Stomach (tissue), 8 donors: ENCODE measurements at regions not wholly inside any gene's neighbourhood (a gene's known extent, or its start where the extent isn't known, plus 50 kb on each side); places are given as distances from the start of the nearest gene placed in this dataset.

Source experiments
- DNase-seq, 2 donors: peaks; one replicate each; pipeline versions ENCODE4 v3.0.0 to v3.0.0-alpha.2; 2013 to 2019
- H3K27ac ChIP-seq, 5 donors: fragments of 200-600 bp in 4 of 5; sonication (generic) in 4 of 5; one replicate each; pipeline ENCODE4 v1.5.1; 2013 to 2019; ENCODE audit warnings: mild to moderate bottlenecking in 1 of 5, moderate library complexity in 1 of 5
- H3K27me3 ChIP-seq, 3 donors: fragments of 200-600 bp; sonication (generic); one replicate each; pipeline ENCODE4 v1.5.1; 2017 to 2019; ENCODE audit warnings: mixed run types in 1 of 3
- H3K36me3 ChIP-seq, 4 donors: fragments of 200-600 bp; sonication (generic); 1 replicate in 3 of 4; 2 replicates in 1 of 4; pipeline ENCODE4 v1.5.1; 2016 to 2019
- H3K4me1 ChIP-seq, 4 donors: fragments of 200-600 bp; sonication (generic); one replicate each; pipeline ENCODE4 v1.5.1; 2016 to 2019
- H3K4me3 ChIP-seq, 4 donors: fragments of 200-600 bp; sonication (generic) in 3 of 4; one replicate each; pipeline ENCODE4 v1.5.1; 2016 to 2019; ENCODE audit warnings: mild to moderate bottlenecking in 1 of 4
- H3K9me3 ChIP-seq, 4 donors: fragments of 200-600 bp; sonication (generic); one replicate each; pipeline ENCODE4 v1.5.1; 2016 to 2019
- EP300 ChIP-seq: sonication (generic); formaldehyde crosslinking; IDR thresholded peaks from one replicate; pipeline ENCODE4 v1.6.1; 2017; ENCODE audit warnings: antibody characterized with exemption
- POLR2A ChIP-seq, 4 donors: fragments of 450-650 bp; IDR thresholded peaks; one replicate each; pipeline ENCODE4 v1.6.1; 2016; ENCODE audit warnings: antibody characterized with exemption in 4 of 4, control low read depth in 2 of 4, mild to moderate bottlenecking in 1 of 4, moderate library complexity in 1 of 4
- POLR2AphosphoS5 ChIP-seq, 3 donors: sonication (generic); formaldehyde crosslinking; IDR thresholded peaks; one replicate each; pipeline ENCODE4 v1.6.1; 2016; ENCODE audit warnings: antibody characterized with exemption in 3 of 3
- WGBS, 5 donors: extraction: QIAGEN DNeasy Blood & Tissue Kit in 3 of 5; methylation state at CpG; one replicate each; pipeline versions ENCODE4 v1.1.5 to v1.1.7; 2013 to 2018; 5-methylcytosine and 5-hydroxymethylcytosine counted together
- intact Hi-C: fragments of 100-400 bp; cut with DNase I; formaldehyde crosslinking; loops from one replicate; pipeline ENCODE4 v1.15.1; 2023; ENCODE audit warnings: low total_unique reads
- TF ChIP-seq, protein P1 (sequence below), 7 experiments: fragments of 450-650 bp in 4 of 7; fragments of 200-600 bp in 3 of 7; sonication (generic) in 3 of 7; IDR thresholded peaks; one replicate each; pipeline ENCODE4 v1.5.1; 2016 to 2019; ENCODE audit warnings: antibody characterized with exemption in 7 of 7, control low read depth in 2 of 7, mild to moderate bottlenecking in 1 of 7
- donor health status: healthy with polysubstance abuse.
- donor health status: Bipolar disorder and iron deficiency.
- donor health status: healthy.

DNA sequence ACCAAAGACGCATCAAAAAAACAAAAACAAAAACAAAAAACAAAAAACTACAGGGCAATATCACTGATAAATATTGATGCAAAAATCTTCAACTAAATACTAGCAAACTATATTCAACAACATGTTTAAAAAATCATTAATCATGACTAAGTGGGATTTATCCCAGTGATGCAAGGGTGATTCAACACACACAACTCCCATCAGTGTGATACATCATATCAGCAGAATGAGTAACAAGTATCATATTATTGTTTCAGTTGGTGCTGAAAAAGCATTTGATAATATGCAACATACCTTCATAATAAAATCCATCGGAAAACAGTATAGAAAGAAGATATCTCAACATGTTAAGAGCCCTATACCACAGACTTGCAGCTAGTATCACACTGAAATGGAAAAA is 953.0 kb downstream of the AMY1C start:
- Histone ChIP-seq H3K36me3 (no peaks in the 10 kb centered on the region), H3K4me1 (no peaks in the 10 kb centered on the region), H3K27ac (no peak overlapping the region), H3K4me3 (no peak overlapping the region), H3K27me3 (no peaks in the 10 kb centered on the region), H3K9me3 (peaks cover 0 to 10% (median 3%) of the 10 kb centered on the region in 4 donors)
- intact Hi-C loops = no loop called here
- TF ChIP-seq POLR2A (IDR thresholded peaks at IDR 0.05) (no peak), EP300 (no peak), POLR2AphosphoS5 (IDR thresholded peaks at IDR 0.05) (no peak)
- TF ChIP-seq, protein P1, sequence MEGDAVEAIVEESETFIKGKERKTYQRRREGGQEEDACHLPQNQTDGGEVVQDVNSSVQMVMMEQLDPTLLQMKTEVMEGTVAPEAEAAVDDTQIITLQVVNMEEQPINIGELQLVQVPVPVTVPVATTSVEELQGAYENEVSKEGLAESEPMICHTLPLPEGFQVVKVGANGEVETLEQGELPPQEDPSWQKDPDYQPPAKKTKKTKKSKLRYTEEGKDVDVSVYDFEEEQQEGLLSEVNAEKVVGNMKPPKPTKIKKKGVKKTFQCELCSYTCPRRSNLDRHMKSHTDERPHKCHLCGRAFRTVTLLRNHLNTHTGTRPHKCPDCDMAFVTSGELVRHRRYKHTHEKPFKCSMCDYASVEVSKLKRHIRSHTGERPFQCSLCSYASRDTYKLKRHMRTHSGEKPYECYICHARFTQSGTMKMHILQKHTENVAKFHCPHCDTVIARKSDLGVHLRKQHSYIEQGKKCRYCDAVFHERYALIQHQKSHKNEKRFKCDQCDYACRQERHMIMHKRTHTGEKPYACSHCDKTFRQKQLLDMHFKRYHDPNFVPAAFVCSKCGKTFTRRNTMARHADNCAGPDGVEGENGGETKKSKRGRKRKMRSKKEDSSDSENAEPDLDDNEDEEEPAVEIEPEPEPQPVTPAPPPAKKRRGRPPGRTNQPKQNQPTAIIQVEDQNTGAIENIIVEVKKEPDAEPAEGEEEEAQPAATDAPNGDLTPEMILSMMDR (IDR thresholded peaks at IDR 0.05) = no peak
- DNase-seq = no peak
- WGBS, 5 donors = 81 to 91% (median 87%) methylated on average over 2 of the region's 2 CpGs

DNA sequence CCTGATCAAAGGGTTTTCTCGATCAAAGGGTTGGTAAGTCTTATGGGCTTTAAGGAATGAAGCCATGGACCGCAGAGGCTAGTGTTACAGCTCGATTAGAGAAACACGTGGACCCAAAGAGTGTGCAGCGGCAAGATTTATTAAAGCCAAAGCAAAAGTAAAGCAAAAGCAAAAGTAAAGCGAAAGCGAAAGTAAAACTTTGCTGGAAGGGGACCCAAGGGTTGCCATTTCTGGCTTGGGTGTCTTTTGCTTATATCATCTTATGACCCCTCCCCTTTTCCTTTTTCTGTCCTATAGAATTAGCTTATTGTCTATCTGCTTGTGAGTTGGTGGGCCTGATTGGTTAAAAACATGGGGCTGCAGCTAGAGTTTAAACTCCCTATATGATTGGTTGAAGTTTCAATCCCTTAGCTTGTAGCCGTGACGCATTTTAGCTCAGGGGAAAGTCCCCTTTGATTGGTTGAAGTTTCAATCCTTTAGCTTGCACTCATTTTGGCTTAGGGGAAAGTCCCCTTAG is 957.0 kb downstream of the AMY1C start:
- Histone ChIP-seq H3K27me3 (no peaks in the 10 kb centered on the region), H3K9me3 (peaks cover 0 to 14% (median 3%) of the 10 kb centered on the region in 4 donors), H3K36me3 (no peaks in the 10 kb centered on the region), H3K27ac (no peak overlapping the region), H3K4me1 (no peaks in the 10 kb centered on the region), H3K4me3 (no peak overlapping the region)
- WGBS, 5 donors = 88 to 96% (median 93%) methylated on average over 9 of the region's 9 CpGs
- DNase-seq = no peak
- TF ChIP-seq POLR2A (IDR thresholded peaks at IDR 0.05) (no peak), EP300 (no peak), POLR2AphosphoS5 (IDR thresholded peaks at IDR 0.05) (no peak)
- TF ChIP-seq, protein P1 (IDR thresholded peaks at IDR 0.05) = no peak
- intact Hi-C loops = no loop called here

DNA sequence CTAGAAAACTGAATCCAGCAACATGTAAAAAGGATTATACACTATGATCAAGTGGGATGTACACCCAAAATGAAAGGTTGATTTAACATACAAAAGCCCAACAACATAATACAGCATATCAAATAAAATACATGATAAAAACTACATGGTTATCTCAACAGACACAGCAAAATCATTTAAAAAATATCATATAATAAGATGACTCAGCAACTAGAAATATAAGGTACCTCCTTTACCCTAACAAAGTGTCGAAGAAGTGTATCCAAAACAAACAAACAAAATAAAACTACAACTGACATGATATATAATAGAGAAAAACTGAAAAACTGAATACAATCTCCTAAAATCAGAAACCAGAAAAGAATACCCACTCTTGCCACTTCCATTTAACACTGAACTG is 969.1 kb downstream of the AMY1C start:
- 85 to 90% (median 88%) methylated on average over 1 of the region's 1 CpG for WGBS, 5 donors
- no peaks in the 10 kb centered on the region for H3K36me3 ChIP-seq

DNA sequence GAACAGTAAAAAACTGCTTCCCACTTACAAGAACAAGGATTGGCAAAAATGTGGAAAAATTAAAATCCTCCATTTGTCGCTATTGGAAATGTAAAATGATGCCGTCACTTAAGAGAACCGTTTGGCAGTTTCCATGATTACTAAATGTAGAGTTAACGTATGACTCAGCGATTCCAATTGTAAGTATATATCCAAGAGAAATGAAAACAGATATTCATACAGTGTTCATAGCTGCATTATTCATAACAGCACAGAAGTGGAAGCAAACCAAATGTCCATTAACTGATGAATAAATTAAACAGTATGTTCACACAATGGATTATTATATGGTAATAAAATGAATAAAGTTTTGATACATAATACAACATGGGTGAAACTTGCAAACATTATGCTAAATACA is 971.0 kb downstream of the AMY1C start:
- no peak overlapping the region for H3K4me3 ChIP-seq
- peaks cover 0 to 5% (median 3%) of the 10 kb centered on the region in 4 donors for H3K9me3 ChIP-seq
- intact Hi-C loops = no loop called here
- no peak for DNase-seq
- no peaks in the 10 kb centered on the region for H3K4me1 ChIP-seq
- H3K36me3 ChIP-seq = no peaks in the 10 kb centered on the region
- WGBS, 5 donors = 90 to 94% (median 93%) methylated on average over 5 of the region's 5 CpGs
- no peak overlapping the region for H3K27ac ChIP-seq
- H3K27me3 ChIP-seq = no peaks in the 10 kb centered on the region
- TF ChIP-seq POLR2A (IDR thresholded peaks at IDR 0.05) = no peak
- TF ChIP-seq POLR2AphosphoS5 (IDR thresholded peaks at IDR 0.05) = no peak
- TF ChIP-seq, protein P1 (IDR thresholded peaks at IDR 0.05) = no peak
- TF ChIP-seq EP300 = no peak

More for the DNA sequence above, 969.1 kb downstream of the AMY1C start:
- no peaks in the 10 kb centered on the region for H3K27me3 ChIP-seq
- H3K27ac ChIP-seq = no peak overlapping the region
- no peaks in the 10 kb centered on the region for H3K9me3 ChIP-seq
- no peaks in the 10 kb centered on the region for H3K4me1 ChIP-seq
- H3K4me3 ChIP-seq = no peak overlapping the region
- TF ChIP-seq POLR2A (IDR thresholded peaks at IDR 0.05) (no peak), POLR2AphosphoS5 (IDR thresholded peaks at IDR 0.05) (no peak), EP300 (no peak)
- TF ChIP-seq, protein P1 (IDR thresholded peaks at IDR 0.05) = no peak
- no peak for DNase-seq
- intact Hi-C loops = no loop called here
